HG02938 (cell line): ENCODE measurements at regions not wholly inside any gene's neighbourhood (a gene's known extent, or its start where the extent isn't known, plus 50 kb on each side); places are given as distances from the start of the nearest gene placed in this dataset.
A peak's percentile ranks its signal among the peaks of the same experiment; 100 is the strongest.
"Not testable (repeated sequence)": the region's sequence is repeated elsewhere in the genome, so short reads cannot be mapped to it uniquely, and the experiment has no call there.

Experiments
- ATAC-seq: cut with Tn5 transposase; IDR thresholded peaks from one replicate; pipeline ENCODE4 v1.9.1; 2021; ENCODE audit warnings: mild to moderate bottlenecking, moderate library complexity; ENCODE audit not compliant: unreplicated experiment

DNA sequence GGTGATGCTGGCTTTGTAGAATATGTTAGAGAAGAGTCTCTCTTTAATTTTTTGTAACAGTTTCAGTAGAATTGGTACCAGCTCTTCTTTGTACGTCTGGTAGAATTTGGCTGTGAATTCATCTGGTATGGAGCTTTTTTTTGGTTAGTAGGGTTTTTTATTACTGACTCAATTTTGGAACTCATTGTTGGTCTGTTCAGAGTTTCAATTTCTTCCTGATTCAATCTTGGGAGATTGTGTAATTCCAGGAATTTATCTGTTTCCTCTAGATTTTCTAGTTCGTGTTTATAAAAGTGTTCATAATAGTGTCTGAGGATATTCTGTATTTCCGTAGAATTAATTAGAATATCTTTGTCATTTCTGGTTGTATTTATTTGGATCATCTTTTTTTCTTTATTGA lies 943.5 kb downstream of the TRIB2 start:
- ATAC-seq: no peak

GRCh38 chr2:13662055-13662454 lies 945.3 kb downstream of the TRIB2 start:
- ATAC-seq: no peak

GRCh38 chr2:13666582-13667414 lies 950.1 kb downstream of the TRIB2 start:
- ATAC-seq: peak; percentile 80

- no peak for ATAC-seq
These were observed 950.6 kb downstream of the TRIB2 start for GRCh38 chr2:13667415-13667757.

DNA sequence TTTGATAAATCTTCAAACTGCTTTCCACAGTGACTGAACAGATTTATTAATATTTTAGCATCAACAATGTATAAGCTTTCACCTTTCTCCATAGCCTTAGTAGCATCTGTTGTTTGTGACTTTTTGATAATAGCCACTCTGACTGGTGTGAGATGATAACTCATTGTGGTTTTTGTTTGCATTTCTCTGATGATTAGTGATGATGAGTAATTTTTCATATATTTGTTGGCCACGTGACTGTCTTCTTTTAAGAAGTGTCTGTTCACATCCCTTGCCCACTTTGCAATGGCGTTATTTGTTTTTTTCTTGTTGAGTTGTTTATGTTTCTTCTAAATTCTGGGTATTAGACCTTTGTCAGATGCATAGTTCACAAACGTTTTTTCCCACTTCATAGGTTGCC lies 952.9 kb downstream of the TRIB2 start:
- ATAC-seq: no peak

GRCh38 chr2:13673821-13674220 lies 957.1 kb downstream of the TRIB2 start:
- ATAC-seq: not testable (repeated sequence)

GRCh38 chr2:13676269-13676668 lies 956.2 kb upstream of the LRATD1 start:
- ATAC-seq: peak; percentile 74

GRCh38 chr2:13681936-13682335 lies 950.6 kb upstream of the LRATD1 start:
- ATAC-seq: no peak

DNA sequence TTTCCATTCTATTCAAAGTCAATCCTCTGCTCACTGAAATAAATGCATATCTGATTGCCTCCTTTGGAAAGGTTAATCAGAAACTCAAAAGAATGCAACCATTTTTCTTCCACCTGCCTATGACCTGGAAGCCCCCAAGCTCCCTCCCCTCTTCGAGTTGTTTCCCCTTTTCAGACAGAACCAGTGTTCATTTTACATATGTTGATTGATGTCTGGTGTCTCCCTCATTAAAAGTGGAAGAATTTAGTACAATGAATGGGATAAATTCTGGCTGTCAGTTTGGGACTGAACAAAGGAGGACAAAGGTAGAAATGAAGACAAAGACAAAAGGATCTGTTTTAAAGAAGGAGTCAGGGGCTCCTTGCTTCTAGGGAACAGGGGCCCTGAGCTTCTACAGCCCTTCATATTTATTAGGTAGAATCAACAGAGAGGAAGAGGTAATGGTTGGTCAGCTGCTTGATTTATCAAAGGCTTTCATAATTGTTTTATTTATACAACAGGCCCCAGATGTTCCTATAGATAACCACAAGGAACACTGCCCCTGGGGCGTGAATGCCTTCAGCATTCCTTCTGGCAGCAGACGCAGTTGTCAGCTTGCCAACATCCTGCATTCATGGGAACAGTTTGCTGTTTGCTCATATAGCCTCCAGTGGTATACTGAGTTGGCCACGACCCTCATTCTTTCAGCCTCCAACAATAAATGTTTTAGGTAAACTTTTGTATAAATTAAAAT lies 949.8 kb upstream of the LRATD1 start:
- ATAC-seq: no peak

- peak; percentile 91 for ATAC-seq
These were observed 946.3 kb upstream of the LRATD1 start for GRCh38 chr2:13686262-13686661.

DNA sequence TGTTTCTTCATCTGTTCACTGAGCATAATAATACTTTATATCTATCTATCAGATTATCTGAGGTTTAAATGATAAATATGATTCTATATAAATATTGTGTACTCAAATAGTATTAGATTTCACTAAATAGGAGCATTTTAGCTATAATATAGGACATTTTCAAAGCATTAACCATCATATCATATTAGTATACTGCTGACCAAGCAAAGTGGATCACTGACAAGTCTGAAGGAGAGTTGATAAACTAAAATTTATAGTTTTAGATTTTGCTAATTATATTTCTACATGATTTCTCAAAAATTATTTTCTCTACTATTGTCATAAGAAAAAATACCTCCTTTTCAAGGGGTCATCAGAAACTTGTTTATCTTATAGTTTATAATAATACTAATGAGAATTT lies 937.8 kb upstream of the LRATD1 start:
- no peak for ATAC-seq

GRCh38 chr2:13696601-13697000 lies 935.9 kb upstream of the LRATD1 start:
- ATAC-seq: no peak

GRCh38 chr2:13698847-13699246 lies 933.7 kb upstream of the LRATD1 start:
- no peak for ATAC-seq

- not testable (repeated sequence) for ATAC-seq
These were observed 932.6 kb upstream of the LRATD1 start for GRCh38 chr2:13699939-13700338.

DNA sequence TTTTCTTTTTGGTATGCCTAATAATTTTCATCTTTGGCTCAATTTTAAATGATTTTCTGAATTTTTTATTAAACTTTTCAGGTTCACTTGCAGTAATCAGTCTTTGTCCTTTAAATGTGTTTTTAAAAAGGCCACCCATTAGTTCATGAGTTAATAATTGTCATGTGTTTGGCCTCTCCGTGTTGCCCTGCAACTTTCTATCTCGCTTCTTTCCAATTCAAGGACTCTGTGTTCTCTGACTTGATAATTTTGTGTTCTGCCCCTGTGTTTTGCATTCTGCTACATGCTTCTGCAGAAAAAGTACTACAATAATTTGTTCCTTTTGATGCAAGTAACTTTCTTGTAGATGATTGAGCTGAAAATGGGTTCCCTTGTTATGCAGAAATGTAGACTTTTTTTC lies 921.4 kb upstream of the LRATD1 start:
- no peak for ATAC-seq

DNA sequence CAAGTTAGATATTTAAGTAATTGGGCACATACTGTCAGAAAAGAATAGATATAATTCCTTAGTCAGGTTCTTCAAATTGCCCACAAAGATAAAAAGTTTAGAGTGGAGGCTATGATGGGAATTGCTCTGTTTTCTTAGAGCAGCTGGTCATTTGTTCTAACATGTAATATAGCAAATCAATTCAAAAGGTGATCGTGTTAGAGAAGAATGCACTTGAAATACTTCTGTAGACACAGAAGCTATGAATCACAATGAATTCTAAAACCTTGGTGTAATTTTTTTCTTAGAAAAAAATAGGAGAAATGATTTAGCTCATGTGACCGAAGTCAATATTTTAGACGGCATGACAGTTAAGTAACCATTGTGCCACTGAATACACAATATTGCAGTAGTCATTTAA lies 918.1 kb upstream of the LRATD1 start:
- ATAC-seq: no peak

DNA sequence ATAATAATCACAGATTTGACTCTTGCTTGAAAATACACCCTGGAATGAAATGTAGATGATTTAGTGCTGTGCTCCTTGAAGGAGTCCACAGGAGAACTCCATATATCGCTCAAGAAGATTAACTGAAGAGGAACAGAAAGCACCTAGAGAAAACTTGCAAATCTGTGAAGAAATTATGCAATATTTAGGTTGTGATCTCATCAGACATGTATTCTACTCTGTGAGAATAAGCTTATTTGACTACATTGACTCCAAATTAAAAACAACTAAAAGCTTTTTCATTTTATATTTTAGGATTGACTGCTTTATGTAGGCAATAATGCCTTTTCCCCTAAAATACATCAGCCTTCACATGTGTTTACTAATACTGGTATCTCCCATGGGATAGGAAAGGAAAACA lies 906.6 kb upstream of the LRATD1 start:
- no peak for ATAC-seq

- ATAC-seq: no peak
These were observed 887.2 kb upstream of the LRATD1 start for GRCh38 chr2:13745330-13745729.

- no peak for ATAC-seq
These were observed 880.6 kb upstream of the LRATD1 start for GRCh38 chr2:13751955-13752354.

GRCh38 chr2:13758412-13758811 lies 874.1 kb upstream of the LRATD1 start:
- no peak for ATAC-seq

GRCh38 chr2:13768274-13768673 lies 864.2 kb upstream of the LRATD1 start:
- peak; percentile 52 for ATAC-seq

DNA sequence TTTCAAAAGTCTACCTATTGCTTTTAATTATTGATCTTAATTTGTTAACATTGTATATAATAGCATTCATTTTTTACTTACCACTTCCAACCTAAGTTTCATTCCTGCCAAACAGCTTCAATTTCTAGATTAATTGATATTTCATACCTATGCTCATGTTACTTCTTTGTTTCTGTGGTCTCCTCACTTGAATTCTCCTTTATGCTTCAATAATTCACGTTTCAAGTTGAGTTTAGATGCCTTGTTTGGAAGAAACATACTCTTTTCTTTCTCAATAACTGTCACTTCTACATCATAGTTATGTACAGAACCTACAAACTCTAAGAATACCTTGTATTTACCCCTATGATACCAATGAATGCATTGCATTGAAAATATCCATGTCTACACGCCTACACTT lies 862.2 kb upstream of the LRATD1 start:
- ATAC-seq: no peak
